ENCODE measurements at regions not wholly inside any gene's neighbourhood (a gene's known extent, or its start where the extent isn't known, plus 50 kb on each side); places are given as distances from the start of the nearest gene placed in this dataset.

- no peak overlapping the region for H3K9ac ChIP-seq
- Mint-ChIP-seq H3K9me3 (no peaks in the 10 kb centered on the region), H3K36me3 (no peaks in the 10 kb centered on the region), H3K27me3 (ENCODE audit: insufficient read depth, low read depth) (peaks cover 3% of the 10 kb centered on the region), H3K27ac (no peak overlapping the region), H3K4me3 (no peak overlapping the region), H3K4me1 (no peaks in the 10 kb centered on the region)
- no peak overlapping the region for H2AFZ ChIP-seq (replicated peaks)
- H3K4me3 ChIP-seq = no peak overlapping the region
- H3K36me3 ChIP-seq = no peaks in the 10 kb centered on the region
- no peak overlapping the region for H3K27ac ChIP-seq
- TF ChIP-seq, protein P1, sequence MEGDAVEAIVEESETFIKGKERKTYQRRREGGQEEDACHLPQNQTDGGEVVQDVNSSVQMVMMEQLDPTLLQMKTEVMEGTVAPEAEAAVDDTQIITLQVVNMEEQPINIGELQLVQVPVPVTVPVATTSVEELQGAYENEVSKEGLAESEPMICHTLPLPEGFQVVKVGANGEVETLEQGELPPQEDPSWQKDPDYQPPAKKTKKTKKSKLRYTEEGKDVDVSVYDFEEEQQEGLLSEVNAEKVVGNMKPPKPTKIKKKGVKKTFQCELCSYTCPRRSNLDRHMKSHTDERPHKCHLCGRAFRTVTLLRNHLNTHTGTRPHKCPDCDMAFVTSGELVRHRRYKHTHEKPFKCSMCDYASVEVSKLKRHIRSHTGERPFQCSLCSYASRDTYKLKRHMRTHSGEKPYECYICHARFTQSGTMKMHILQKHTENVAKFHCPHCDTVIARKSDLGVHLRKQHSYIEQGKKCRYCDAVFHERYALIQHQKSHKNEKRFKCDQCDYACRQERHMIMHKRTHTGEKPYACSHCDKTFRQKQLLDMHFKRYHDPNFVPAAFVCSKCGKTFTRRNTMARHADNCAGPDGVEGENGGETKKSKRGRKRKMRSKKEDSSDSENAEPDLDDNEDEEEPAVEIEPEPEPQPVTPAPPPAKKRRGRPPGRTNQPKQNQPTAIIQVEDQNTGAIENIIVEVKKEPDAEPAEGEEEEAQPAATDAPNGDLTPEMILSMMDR (IDR thresholded peaks at IDR 0.05) = no peak
- TF ChIP-seq EZH2 (IDR thresholded peaks at IDR 0.05) (no peak), EZH2phosphoT487 (IDR thresholded peaks at IDR 0.05) (no peak)
- H3K4me2 ChIP-seq = no peak overlapping the region
- no peaks in the 10 kb centered on the region for H3K9me3 ChIP-seq (ENCODE audit: low read depth)
- H3K4me1 ChIP-seq = peaks cover 3% of the 10 kb centered on the region
- no peak for DNase-seq (ENCODE audit: low spot score)
- no peaks in the 10 kb centered on the region for H3K79me2 ChIP-seq (ENCODE audit: low read depth)
- H4K20me1 ChIP-seq (ENCODE audit: low read depth) = no peaks in the 10 kb centered on the region
- no peaks in the 10 kb centered on the region for H3F3A ChIP-seq (ENCODE audit: low read depth)
- no peaks in the 10 kb centered on the region for H3K27me3 ChIP-seq
Measured at GRCh38 chr11:93906486-93906885, 56.1 kb upstream of the VSTM5 start.

DNA sequence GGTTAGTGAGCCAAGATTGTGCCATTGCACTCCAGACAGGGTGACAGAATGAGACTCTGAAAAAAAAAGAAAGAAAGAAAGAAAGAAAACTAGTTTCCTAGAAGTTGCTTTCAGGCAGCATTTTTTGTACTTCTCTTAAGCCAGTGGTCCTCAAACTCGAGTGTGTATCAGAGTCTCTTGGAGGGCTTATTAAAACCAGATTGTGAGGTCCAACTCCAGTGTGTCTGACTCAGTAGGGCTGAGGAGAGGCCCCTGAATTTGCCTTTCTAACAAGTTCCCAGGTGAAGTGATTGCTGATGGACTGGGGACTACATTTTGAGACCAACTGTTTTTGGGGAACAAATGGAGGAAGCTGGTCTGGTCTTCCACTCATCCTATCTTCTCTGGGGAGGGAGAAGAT, 57.5 kb upstream of the VSTM5 start:
- Mint-ChIP-seq H3K27me3 (ENCODE audit: insufficient read depth, low read depth) (peaks cover 2% of the 10 kb centered on the region), H3K4me1 (no peaks in the 10 kb centered on the region), H3K4me3 (no peak overlapping the region), H3K9me3 (no peaks in the 10 kb centered on the region), H3K27ac (no peak overlapping the region), H3K36me3 (no peaks in the 10 kb centered on the region)
- H4K20me1 ChIP-seq (ENCODE audit: low read depth) = no peaks in the 10 kb centered on the region
- H3K9me3 ChIP-seq (ENCODE audit: low read depth) = no peaks in the 10 kb centered on the region
- no peak overlapping the region for H2AFZ ChIP-seq (replicated peaks)
- no peak overlapping the region for H3K4me2 ChIP-seq
- H3K36me3 ChIP-seq = no peaks in the 10 kb centered on the region
- H3K4me3 ChIP-seq = no peak overlapping the region
- no peaks in the 10 kb centered on the region for H3K79me2 ChIP-seq (ENCODE audit: low read depth)
- DNase-seq (ENCODE audit: low spot score) = no peak
- H3K9ac ChIP-seq = no peak overlapping the region
- peaks cover 3% of the 10 kb centered on the region for H3K4me1 ChIP-seq
- H3K27ac ChIP-seq = no peak overlapping the region
- H3F3A ChIP-seq (ENCODE audit: low read depth) = no peaks in the 10 kb centered on the region
- no peaks in the 10 kb centered on the region for H3K27me3 ChIP-seq
- TF ChIP-seq, protein P1 (IDR thresholded peaks at IDR 0.05) = no peak
- TF ChIP-seq EZH2phosphoT487 (IDR thresholded peaks at IDR 0.05) (no peak), EZH2 (IDR thresholded peaks at IDR 0.05) (no peak)

DNA sequence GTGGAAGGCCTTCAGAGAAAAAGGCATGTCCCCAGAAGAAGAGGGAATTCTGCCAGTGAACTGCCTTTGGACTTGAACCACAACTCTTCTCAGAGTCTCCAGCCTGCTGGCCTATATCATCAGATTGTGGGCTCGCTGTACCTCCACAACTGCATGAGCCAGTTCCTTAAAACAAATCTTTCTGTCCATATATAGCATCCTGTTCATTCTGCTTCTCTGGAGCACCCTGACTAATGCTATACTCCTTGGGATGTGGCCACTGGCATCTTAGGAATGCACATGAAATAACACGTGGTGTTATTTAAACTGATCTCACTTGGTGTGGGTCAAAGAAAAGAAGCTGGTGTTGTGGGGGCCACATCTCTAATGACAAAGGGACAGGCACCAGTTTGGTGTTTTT, 58.3 kb upstream of the VSTM5 start:
- no peaks in the 10 kb centered on the region for H3F3A ChIP-seq (ENCODE audit: low read depth)
- no peaks in the 10 kb centered on the region for H3K79me2 ChIP-seq (ENCODE audit: low read depth)
- no peak overlapping the region for H3K4me2 ChIP-seq
- H3K4me3 ChIP-seq = no peak overlapping the region
- TF ChIP-seq, protein P1 (IDR thresholded peaks at IDR 0.05) = no peak
- no peak for TF ChIP-seq EZH2phosphoT487 (IDR thresholded peaks at IDR 0.05)
- TF ChIP-seq EZH2 (IDR thresholded peaks at IDR 0.05) = no peak
- Mint-ChIP-seq H3K27me3 (ENCODE audit: insufficient read depth, low read depth) (peaks cover 2% of the 10 kb centered on the region), H3K9me3 (no peaks in the 10 kb centered on the region), H3K36me3 (no peaks in the 10 kb centered on the region), H3K27ac (no peak overlapping the region), H3K4me1 (no peaks in the 10 kb centered on the region), H3K4me3 (no peak overlapping the region)
- no peaks in the 10 kb centered on the region for H3K9me3 ChIP-seq (ENCODE audit: low read depth)
- no peak for DNase-seq (ENCODE audit: low spot score)
- H3K4me1 ChIP-seq = peaks cover 3% of the 10 kb centered on the region
- H2AFZ ChIP-seq (replicated peaks) = no peak overlapping the region
- H4K20me1 ChIP-seq (ENCODE audit: low read depth) = no peaks in the 10 kb centered on the region
- H3K27me3 ChIP-seq = no peaks in the 10 kb centered on the region
- no peak overlapping the region for H3K27ac ChIP-seq
- no peaks in the 10 kb centered on the region for H3K36me3 ChIP-seq
- no peak overlapping the region for H3K9ac ChIP-seq
